Activated naive CD4-positive, alpha-beta T cell treated with anti-CD3 and anti-CD28 coated beads, Interleukin-2, amount 50 U/mL, for 72 hours (primary cell): ENCODE measurements at regions not wholly inside any gene's neighbourhood (a gene's known extent, or its start where the extent isn't known, plus 50 kb on each side); places are given as distances from the start of the nearest gene placed in this dataset.
"Not testable (repeated sequence)": the region's sequence is repeated elsewhere in the genome, so short reads cannot be mapped to it uniquely, and the experiment has no call there.

Experiments
- ATAC-seq, 2 donors: fragments of 150-1000 bp; cut with Tn5 transposase; 2 replicates each; pipeline ENCODE4 v1.10.0; 2021; ENCODE audit warnings: mild to moderate bottlenecking in 2 of 2, moderate library complexity in 2 of 2
- DNase-seq, 2 donors: peaks; one replicate each; pipeline ENCODE4 v3.0.0; 2021 to 2022; ENCODE audit warnings: low spot score in 2 of 2
- H3K27ac Mint-ChIP-seq, 2 donors: one replicate each; pipeline ENCODE4 v1.8.0; 2022; ENCODE audit warnings: mild to moderate bottlenecking in 2 of 2, mixed read lengths in 2 of 2
- H3K36me3 Mint-ChIP-seq, 2 donors: one replicate each; pipeline ENCODE4 v1.8.0; 2022; ENCODE audit warnings: mixed read lengths in 2 of 2
- H3K9me3 Mint-ChIP-seq, 2 donors: one replicate each; pipeline ENCODE4 v1.8.0; 2022; ENCODE audit warnings: mixed read lengths in 2 of 2

DNA sequence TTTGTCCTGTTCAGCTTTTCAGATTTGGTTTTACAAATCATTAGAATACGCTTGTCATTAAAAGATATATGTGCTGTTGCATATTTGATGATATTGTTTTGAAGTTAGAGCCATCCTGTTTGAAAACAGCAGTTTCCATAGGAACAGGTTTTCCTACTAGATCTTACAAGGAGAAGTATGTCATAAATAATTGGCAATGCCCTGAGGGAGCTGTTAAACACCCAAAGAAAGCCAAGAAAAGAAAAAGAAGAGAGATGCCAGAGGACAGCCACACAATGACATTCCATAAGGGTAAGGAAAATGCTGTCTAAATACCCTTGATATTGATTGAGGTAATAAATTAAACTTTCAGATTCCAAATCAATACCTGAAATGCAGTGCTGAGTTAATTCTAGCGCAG is 392.2 kb upstream of the CRIM1 start:
- DNase-seq (no peak), ATAC-seq (no peak)
- peaks cover 0 to 4% of the 10 kb centered on the region in 2 donors for H3K36me3 Mint-ChIP-seq
- peaks cover 0 to 3% of the 10 kb centered on the region in 2 donors for H3K9me3 Mint-ChIP-seq
- H3K27ac Mint-ChIP-seq: no peak overlapping the region

DNA sequence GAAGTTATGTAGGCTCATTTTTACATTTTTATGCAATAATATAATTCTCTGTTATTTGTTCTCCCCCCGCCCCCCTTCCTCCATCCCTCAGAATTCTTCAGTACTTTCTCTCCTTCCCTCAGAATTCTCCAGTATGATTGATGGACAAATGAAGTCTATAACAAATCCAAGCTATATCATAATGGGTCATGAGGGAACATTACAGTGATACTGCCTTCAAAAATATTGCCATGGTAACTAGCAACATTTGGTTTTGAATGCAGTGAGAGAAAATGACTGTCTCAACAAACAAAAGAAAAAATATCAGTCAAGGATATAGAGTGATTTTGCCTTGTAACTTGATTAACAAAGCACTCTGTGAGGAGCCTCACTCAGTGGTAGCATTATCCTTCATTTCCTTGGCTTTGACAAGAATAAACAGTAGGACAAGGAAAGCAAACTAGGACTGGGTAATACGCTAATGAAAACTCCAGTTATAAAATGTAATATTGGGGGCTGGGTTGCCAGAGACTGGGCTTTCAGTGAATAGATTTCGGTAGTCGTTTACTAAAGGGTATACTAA is 392.9 kb upstream of the CRIM1 start:
- DNase-seq (no peak), ATAC-seq (no peak)
- H3K36me3 Mint-ChIP-seq: peaks cover 0 to 4% of the 10 kb centered on the region in 2 donors
- H3K27ac Mint-ChIP-seq: no peak overlapping the region
- H3K9me3 Mint-ChIP-seq: peaks cover 0 to 3% of the 10 kb centered on the region in 2 donors

DNA sequence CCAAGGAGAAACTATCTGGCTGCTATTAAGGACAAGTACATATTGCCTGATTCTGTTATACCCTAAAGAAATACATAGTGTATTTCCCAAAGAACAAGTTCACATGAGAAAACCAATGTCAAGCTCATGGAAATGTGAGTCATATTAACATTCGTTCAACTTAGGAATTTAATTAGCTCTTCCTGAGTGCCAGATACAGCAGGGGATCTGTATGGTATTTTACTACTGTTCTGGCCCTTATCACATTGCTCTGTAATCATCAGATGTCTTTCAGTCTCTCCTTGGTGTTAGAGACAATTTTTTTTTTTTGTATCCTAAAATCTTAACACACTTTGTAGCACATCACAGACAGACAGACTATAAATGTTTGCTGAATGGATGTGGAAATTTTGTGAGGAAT is 395.0 kb upstream of the CRIM1 start:
- H3K9me3 Mint-ChIP-seq: peaks cover 0 to 3% of the 10 kb centered on the region in 2 donors
- no peak overlapping the region for H3K27ac Mint-ChIP-seq
- DNase-seq: no peak
- peaks cover 0 to 4% of the 10 kb centered on the region in 2 donors for H3K36me3 Mint-ChIP-seq
- ATAC-seq: no peak

DNA sequence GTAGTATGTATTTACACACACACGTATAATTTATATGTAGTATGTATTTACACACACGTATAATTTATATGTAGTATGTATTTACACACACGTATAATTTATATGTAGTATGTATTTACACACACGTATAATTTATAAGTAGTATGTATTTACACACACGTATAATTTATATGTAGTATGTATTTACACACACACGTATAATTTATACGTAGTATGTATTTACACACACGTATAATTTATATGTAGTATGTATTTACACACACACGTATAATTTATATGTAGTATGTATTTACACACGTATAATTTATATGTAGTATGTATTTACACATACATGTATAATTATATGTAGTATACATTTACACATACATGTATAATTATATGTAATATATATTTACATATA is 398.5 kb upstream of the CRIM1 start:
- not testable (repeated sequence) for H3K9me3 Mint-ChIP-seq, H3K36me3 Mint-ChIP-seq, H3K27ac Mint-ChIP-seq, ATAC-seq, DNase-seq

DNA sequence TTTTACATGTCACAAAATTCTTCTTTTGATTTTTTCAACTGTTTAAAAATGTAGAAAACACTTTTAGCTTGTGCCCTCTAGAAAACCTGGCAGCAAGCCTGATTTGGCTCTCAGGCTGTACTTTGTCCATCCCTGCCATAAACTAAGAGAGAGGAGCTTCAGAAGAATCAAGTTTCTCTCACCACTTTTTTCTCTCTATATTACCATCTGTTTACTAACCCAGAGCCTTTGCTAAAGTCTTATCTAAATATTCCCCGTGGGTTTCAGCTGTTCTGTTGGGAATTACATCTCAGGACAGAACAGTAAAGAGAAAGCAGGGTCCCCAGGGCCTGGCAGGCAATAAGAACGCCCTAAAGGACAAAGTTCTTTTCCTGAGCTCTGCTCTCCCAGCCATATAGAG is 409.1 kb upstream of the CRIM1 start:
- ATAC-seq: no peak

DNA sequence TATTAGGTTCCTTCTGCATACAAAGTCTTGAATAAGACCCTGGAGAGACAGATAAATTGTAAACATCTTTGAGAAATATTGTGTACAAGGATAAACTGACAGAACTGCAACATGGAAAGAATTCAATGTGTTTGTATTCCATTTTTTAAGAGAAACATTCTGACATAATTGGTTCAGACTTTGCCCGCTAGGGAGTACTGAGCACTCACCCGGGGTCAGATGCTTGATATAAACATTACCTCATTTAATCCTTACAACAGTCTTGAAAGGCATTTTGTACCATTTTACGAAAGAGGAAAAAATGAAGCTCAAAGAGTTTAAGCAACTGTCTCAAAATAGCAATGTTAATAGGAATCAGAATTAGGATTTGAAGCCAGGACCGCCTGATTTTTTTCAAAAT is 416.7 kb upstream of the CRIM1 start:
- no peak for ATAC-seq
- Mint-ChIP-seq H3K27ac (no peak overlapping the region), H3K36me3 (no peaks in the 10 kb centered on the region), H3K9me3 (no peaks in the 10 kb centered on the region)
- DNase-seq: no peak

More for the DNA sequence above, 409.1 kb upstream of the CRIM1 start:
- DNase-seq: no peak
- no peaks in the 10 kb centered on the region for H3K9me3 Mint-ChIP-seq
- H3K36me3 Mint-ChIP-seq: no peaks in the 10 kb centered on the region
- no peak overlapping the region for H3K27ac Mint-ChIP-seq

DNA sequence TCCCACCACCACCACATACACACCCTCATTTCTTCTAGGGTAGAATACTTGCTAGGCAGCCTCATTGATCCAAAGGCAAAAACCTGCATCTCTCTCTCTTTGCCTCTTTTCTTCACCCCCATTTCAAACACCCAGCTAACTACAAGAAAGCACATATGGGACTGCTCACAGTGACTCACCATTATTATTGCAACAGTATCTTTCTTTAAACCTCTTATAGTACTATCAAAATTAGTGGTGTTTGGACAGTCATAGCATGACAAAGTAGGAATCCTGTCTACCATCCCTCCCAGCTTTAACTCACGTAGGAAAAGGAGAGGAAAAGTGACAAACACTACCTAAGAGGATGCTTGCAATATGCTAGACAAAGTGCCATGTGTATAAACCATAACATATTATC is 422.5 kb upstream of the CRIM1 start:
- no peak for ATAC-seq
- H3K36me3 Mint-ChIP-seq: no peaks in the 10 kb centered on the region
- H3K9me3 Mint-ChIP-seq: peaks cover 0 to 5% of the 10 kb centered on the region in 2 donors
- H3K27ac Mint-ChIP-seq: no peak overlapping the region
- DNase-seq: no peak

DNA sequence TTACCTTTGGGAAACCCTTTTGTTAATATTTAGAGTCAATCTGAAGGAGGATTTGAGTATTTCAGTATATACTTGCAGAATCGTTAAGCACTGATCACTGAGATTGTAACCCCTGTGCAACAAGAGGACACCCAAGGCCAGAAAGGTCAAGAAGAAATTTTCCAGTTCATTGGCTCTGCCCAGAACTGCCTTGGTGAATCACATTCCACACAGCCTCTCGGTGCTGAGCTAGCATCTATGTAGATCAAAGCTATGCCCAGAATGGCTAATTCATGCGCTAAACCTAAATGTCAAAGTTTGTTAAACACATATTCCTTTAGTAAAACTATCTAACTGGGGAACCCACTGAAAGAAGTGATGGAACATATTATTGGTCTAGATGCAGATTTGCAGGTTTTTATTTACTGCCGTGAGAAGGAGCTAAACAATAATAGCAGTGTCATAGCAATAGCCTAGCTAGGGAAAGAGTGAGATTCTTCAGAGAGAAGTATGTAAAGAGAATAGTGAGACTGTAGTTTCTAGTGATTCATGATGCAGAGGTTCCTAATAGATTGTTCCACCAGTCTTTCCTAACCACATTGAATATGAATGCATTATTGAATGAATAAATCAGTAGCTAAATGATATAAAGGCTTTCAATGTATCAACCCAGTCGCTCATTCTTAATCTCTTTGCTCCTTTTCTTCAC is 423.2 kb upstream of the CRIM1 start:
- ATAC-seq: no peak
- DNase-seq: no peak
- Mint-ChIP-seq H3K27ac (no peak overlapping the region), H3K36me3 (no peaks in the 10 kb centered on the region), H3K9me3 (peaks cover 0 to 5% of the 10 kb centered on the region in 2 donors)

DNA sequence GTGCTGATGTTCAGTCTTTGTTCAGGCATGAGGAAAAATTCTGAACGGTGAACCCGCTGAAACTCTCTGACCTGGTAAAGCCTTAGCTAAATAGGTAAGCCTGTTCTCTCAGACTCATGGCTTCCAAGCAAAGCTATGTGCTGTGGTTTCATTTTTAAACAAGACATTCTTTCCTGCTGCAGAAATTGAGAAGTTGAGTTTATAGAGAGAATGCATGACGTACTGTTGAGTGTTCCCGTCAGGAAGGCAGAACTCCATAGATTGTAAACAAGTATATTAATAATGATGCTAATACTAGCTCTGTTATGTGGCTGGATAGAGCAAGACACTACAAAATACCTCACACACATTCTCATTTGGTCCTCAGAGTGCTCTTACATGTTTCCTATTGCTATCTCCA is 424.0 kb upstream of the CRIM1 start:
- Mint-ChIP-seq H3K36me3 (no peaks in the 10 kb centered on the region), H3K9me3 (peaks cover 0 to 5% of the 10 kb centered on the region in 2 donors), H3K27ac (no peak overlapping the region)
- DNase-seq (no peak), ATAC-seq (no peak)

DNA sequence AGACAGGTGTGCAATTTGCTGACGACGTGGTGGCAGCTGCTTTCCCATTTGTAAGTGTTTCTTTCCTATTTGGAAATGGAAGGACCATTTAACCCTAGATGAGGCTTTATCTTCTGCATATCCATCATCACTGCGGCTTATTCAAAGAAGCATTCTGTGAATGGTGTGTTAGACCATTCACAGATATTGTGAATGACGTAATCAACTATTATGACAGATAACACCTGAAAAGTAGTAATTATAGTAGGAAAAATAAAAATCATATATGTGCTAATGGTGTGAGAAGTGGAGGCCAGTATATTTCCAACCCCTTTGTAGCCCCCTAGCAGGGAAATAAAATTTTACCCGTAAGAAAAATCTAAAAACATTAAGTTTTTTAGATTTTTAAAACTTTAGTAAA is 424.5 kb upstream of the CRIM1 start:
- Mint-ChIP-seq H3K9me3 (peaks cover 0 to 5% of the 10 kb centered on the region in 2 donors), H3K36me3 (no peaks in the 10 kb centered on the region), H3K27ac (no peak overlapping the region)
- DNase-seq: no peak
- no peak for ATAC-seq

DNA sequence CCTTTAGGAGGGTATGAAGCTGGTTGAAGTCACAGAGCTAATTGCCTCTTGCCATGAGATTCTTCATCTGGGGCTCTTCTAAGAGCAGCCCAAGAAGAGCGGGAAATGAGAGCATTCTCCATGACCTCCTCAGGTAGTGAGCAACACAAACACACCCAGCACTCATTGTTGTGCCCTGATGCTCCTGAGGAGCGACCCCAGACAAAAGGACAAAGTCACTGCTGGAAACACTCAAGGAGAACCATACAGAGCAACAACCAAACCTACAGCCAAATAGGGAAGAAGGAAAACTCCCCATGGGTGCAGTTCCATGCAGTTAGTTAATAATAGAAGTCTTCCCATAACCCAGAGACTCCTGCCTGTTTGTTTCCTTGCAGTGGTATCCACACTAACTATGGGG is 426.0 kb upstream of the CRIM1 start:
- Mint-ChIP-seq H3K27ac (no peak overlapping the region), H3K36me3 (no peaks in the 10 kb centered on the region), H3K9me3 (peaks cover 0 to 5% of the 10 kb centered on the region in 2 donors)
- ATAC-seq (no peak), DNase-seq (no peak)

DNA sequence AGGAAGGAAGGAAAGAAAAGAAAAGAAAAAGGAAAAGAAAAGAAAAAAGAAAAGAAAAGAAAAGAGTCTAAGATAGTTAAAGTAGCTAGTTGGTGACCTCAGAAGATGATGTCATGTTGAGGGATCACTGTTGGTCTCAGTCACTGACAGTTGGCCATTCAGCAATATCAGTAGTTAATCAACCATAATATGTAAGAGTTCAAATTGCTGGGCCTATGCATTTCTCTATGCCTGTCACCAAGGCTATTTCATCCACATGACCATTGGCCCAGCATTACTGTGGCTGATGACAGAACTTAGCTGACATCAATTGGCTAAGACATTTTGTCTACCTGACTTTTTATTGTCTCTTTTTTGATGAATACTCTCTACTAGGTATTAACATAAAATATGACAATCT is 435.5 kb upstream of the CRIM1 start:
- H3K27ac Mint-ChIP-seq: no peak overlapping the region
- no peaks in the 10 kb centered on the region for H3K9me3 Mint-ChIP-seq
- H3K36me3 Mint-ChIP-seq: no peaks in the 10 kb centered on the region
- no peak for DNase-seq
- no peak for ATAC-seq

DNA sequence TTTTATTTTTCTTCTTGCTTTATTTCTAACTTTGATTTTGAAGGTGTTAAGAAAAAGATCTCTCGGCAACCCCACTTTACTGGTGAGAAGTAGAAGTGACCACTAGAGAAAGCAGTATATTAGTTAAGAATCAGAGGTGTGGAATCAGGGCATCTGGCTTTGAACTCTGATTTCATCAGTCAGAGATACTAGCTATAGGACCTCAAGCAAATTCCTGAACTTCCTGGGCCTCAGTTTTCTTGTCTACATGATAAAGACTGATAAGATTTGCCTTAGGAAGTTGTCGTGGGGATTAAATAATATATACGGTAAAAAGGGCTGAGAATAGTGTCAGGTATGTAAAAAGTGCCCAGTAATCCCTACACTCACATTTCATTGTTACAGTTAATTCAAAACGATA is 440.3 kb upstream of the CRIM1 start:
- Mint-ChIP-seq H3K36me3 (no peaks in the 10 kb centered on the region), H3K9me3 (no peaks in the 10 kb centered on the region), H3K27ac (no peak overlapping the region)
- no peak for ATAC-seq
- DNase-seq: no peak

DNA sequence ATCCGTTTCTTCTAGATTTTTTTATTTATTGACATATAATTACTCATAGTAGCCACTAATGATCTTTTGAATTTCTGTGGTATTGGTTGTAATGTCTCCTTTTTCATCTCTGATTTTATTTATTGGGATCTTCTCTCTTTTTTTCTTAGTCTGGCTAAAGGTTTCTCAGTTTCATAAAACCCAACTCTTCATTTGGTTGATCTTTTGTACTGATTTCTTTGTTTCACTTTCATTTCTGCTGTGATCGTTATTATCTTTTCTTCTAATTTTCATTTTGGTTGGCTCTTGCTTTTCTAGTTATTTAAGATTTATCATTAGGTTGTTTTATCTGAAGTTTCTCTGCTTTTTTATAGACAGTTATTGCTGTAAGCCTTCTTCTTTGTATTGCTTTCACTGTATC is 463.6 kb upstream of the CRIM1 start:
- H3K27ac Mint-ChIP-seq: no peak overlapping the region
- H3K9me3 Mint-ChIP-seq: no peaks in the 10 kb centered on the region
- no peak for DNase-seq
- H3K36me3 Mint-ChIP-seq: no peaks in the 10 kb centered on the region
- no peak for ATAC-seq

DNA sequence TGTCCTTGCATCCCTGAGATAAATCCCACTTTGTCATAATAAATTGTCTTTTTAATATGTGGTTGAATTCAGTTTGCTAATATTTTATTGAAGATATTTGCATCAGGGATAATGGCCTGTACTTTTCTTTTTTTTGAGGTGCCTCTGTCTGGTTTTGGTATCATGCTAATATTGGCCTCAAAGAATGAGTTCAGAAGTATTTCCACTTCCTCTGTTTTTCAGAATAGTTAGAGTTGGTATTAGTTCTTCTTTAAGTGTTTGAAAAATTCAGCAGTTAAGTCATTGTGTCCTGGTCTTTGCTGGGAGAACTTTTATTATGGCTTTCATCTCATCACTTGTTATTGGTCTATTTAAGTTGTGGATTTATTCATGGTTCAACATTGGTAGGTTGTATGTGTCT is 464.1 kb upstream of the CRIM1 start:
- Mint-ChIP-seq H3K27ac (no peak overlapping the region), H3K36me3 (no peaks in the 10 kb centered on the region), H3K9me3 (no peaks in the 10 kb centered on the region)
- DNase-seq (no peak), ATAC-seq (no peak)

DNA sequence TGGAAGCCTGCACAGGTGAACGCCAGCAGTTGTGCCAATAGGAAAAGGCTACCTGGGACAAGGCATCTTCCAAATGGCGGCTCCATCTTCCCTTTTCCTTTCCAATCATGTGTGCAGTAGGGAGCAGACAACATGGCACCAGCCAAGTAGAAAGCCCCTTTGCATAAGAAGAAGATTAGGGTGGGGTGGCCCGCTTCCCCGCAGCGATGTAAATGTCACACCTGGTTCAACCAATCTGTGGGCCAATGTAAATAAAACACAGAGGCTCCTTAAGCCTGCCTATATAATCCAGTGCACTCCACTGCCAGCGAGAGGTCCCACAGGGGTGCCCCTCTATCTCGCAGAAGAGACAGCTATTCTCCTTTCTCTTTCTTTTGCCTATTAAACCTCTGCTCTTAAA is 468.4 kb upstream of the CRIM1 start:
- Mint-ChIP-seq H3K27ac (no peak overlapping the region), H3K36me3 (no peaks in the 10 kb centered on the region), H3K9me3 (no peaks in the 10 kb centered on the region)
- no peak for ATAC-seq
- no peak for DNase-seq

DNA sequence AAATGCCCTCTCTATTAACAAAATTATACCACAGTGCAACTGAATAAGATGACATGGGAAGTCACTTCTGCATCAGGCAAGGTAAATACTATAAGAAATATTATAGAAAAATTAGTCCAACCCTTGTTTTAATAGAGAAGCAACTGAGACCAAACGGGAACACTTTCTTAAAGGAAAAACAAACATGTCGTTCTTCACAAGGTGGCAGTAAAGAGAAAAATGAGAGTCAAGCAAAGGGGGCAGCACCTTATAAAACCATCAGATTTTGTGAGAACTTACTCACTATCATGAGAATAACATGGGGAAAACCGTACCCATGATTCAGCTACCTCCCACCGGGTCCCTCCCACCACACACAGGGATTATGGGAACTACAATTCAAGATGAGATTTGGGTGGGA is 481.7 kb upstream of the CRIM1 start:
- DNase-seq (no peak), ATAC-seq (no peak)
- no peaks in the 10 kb centered on the region for H3K9me3 Mint-ChIP-seq
- H3K27ac Mint-ChIP-seq: no peak overlapping the region
- no peaks in the 10 kb centered on the region for H3K36me3 Mint-ChIP-seq

DNA sequence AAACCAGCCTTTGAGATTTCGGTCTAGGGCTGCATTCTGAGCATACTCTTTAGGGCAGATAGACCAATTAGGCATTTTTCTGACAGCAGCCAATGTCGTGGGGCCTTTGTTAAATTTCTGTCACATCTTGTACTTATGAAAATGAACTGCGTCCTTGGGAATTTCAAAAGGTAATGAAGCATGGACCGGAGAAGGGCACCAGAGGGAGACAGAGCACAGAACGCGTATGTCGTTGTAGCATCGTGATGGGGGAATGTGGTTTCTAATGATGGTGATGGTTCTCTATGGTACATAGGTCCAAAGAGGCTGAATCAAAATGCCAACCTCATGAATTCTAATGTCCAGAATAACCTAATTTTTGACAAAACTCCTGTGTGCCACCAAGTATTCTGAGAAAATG is 483.9 kb upstream of the CRIM1 start:
- Mint-ChIP-seq H3K36me3 (no peaks in the 10 kb centered on the region), H3K9me3 (no peaks in the 10 kb centered on the region), H3K27ac (no peak overlapping the region)
- DNase-seq (no peak), ATAC-seq (no peak)
